Retinal pigment epithelial cell (primary cell): ENCODE measurements at regions not wholly inside any gene's neighbourhood (a gene's known extent, or its start where the extent isn't known, plus 50 kb on each side); places are given as distances from the start of the nearest gene placed in this dataset.
"Not testable (repeated sequence)": the region's sequence is repeated elsewhere in the genome, so short reads cannot be mapped to it uniquely, and the experiment has no call there.

Experiments used
- DNase-seq: peaks from one replicate; pipeline ENCODE4 v3.0.0-alpha.2; 2010; ENCODE audit warnings: low read depth
- H3K4me3 ChIP-seq: 2 replicates; pipeline ENCODE4 v1.5.1; 2011; ENCODE audit warnings: mild to moderate bottlenecking, low read length, control low read depth, moderate library complexity
- CTCF ChIP-seq: conservative IDR thresholded peaks from 2 replicates; pipeline ENCODE4 v1.5.1; 2011; ENCODE audit warnings: low read depth, low read length, control low read depth, inconsistent platforms

- no peak overlapping the region for H3K4me3 ChIP-seq
- no peak for TF ChIP-seq CTCF
- no peak for DNase-seq
Observed at GRCh38 chr7:68865351-68866199, 732.7 kb upstream of the AUTS2 start.

- H3K4me3 ChIP-seq = no peak overlapping the region
- TF ChIP-seq CTCF = no peak
- DNase-seq = no peak
Observed at GRCh38 chr7:68866200-68866570, 732.1 kb upstream of the AUTS2 start.

GRCh38 chr7:68866721-68867120 is 731.6 kb upstream of the AUTS2 start:
- not testable (repeated sequence) for H3K4me3 ChIP-seq, DNase-seq

- H3K4me3 ChIP-seq = no peak overlapping the region
- DNase-seq = no peak
- no peak for TF ChIP-seq CTCF
Observed at GRCh38 chr7:68868978-68869377, 729.3 kb upstream of the AUTS2 start.

GRCh38 chr7:68873616-68874015 is 724.7 kb upstream of the AUTS2 start:
- no peak for DNase-seq
- no peak overlapping the region for H3K4me3 ChIP-seq
- no peak for TF ChIP-seq CTCF

GRCh38 chr7:68875857-68876256 is 722.4 kb upstream of the AUTS2 start:
- H3K4me3 ChIP-seq = no peak overlapping the region
- DNase-seq = no peak
- TF ChIP-seq CTCF = no peak

GRCh38 chr7:68887116-68887515 is 711.2 kb upstream of the AUTS2 start:
- not testable (repeated sequence) for H3K4me3 ChIP-seq, DNase-seq

- TF ChIP-seq CTCF = no peak
- no peak for DNase-seq
- H3K4me3 ChIP-seq = no peak overlapping the region
Observed at GRCh38 chr7:68888971-68889385, 709.3 kb upstream of the AUTS2 start.
